SK-N-SH treated with all-trans-retinoic acid at 6 μM for 48 hours (cell line): ENCODE measurements at regions not wholly inside any gene's neighbourhood (a gene's known extent, or its start where the extent isn't known, plus 50 kb on each side); places are given as distances from the start of the nearest gene placed in this dataset.

Source experiments
- ATAC-seq: fragments of 200-7000 bp; cut with Tn5 transposase; 3 replicates; pipeline ENCODE4 v1.9.1; 2020; ENCODE audit warnings: mild to moderate bottlenecking, moderate library complexity
- ARNTL ChIP-seq: fragments of 450-650 bp; formaldehyde crosslinking; IDR thresholded peaks from 2 replicates; pipeline ENCODE4 v1.5.0; 2020; ENCODE audit warnings: low read depth, mild to moderate bottlenecking, moderate library complexity, borderline replicate concordance
- BACH2 ChIP-seq: fragments of 250-450 bp; sonication (Bioruptor Pico); IDR thresholded peaks from 2 replicates; pipeline ENCODE4 v1.9.0; 2021; ENCODE audit warnings: mild to moderate bottlenecking, borderline replicate concordance
- CSDC2 ChIP-seq: fragments of 250-450 bp; sonication (Bioruptor Pico); IDR thresholded peaks from 2 replicates; pipeline ENCODE4 v1.5.0; 2020; ENCODE audit warnings: mild to moderate bottlenecking, moderate library complexity
- GLIS3 ChIP-seq: fragments of 250-450 bp; sonication (Bioruptor Pico); IDR thresholded peaks from 2 replicates; pipeline ENCODE4 v1.5.0; 2020; ENCODE audit warnings: mild to moderate bottlenecking, moderate library complexity
- ISL1 ChIP-seq: fragments of 250-450 bp; sonication (Bioruptor Pico); IDR thresholded peaks from 2 replicates; pipeline ENCODE4 v2.1.2; 2022; ENCODE audit warnings: mild to moderate bottlenecking, moderate library complexity
- OSR1 ChIP-seq: fragments of 250-450 bp; sonication (Bioruptor Pico); IDR thresholded peaks from 2 replicates; pipeline ENCODE4 v1.8.0; 2022; ENCODE audit warnings: moderate library complexity, mild to moderate bottlenecking, inconsistent platforms
- PPARA ChIP-seq: fragments of 250-450 bp; sonication (Bioruptor Pico); IDR thresholded peaks from 2 replicates; pipeline ENCODE4 v1.5.0; 2020; ENCODE audit warnings: mild to moderate bottlenecking, borderline replicate concordance
- RARB ChIP-seq: fragments of 250-450 bp; sonication (Bioruptor Pico); IDR thresholded peaks from 2 replicates; pipeline ENCODE4 v1.8.0; 2021; ENCODE audit warnings: mild to moderate bottlenecking, moderate library complexity
- SNAI2 ChIP-seq: fragments of 250-450 bp; sonication (Bioruptor Pico); IDR thresholded peaks from 2 replicates; pipeline ENCODE4 v1.5.0; 2020; ENCODE audit warnings: mild to moderate bottlenecking, moderate library complexity
- TCF4 ChIP-seq: fragments of 250-450 bp; sonication (Bioruptor Pico); IDR thresholded peaks from 2 replicates; pipeline ENCODE4 v1.8.0; 2021; ENCODE audit warnings: mild to moderate bottlenecking, moderate library complexity, borderline replicate concordance
- TOX ChIP-seq: fragments of 250-450 bp; sonication (Bioruptor Pico); IDR thresholded peaks from 2 replicates; pipeline ENCODE4 v1.8.0; 2021; ENCODE audit warnings: mild to moderate bottlenecking, moderate library complexity, borderline replicate concordance
- ZC3H10 ChIP-seq: fragments of 250-450 bp; sonication (Bioruptor Pico); IDR thresholded peaks from 2 replicates; pipeline ENCODE4 v1.5.1; 2021; ENCODE audit warnings: mild to moderate bottlenecking, moderate library complexity
- ZFP3 ChIP-seq: fragments of 250-450 bp; sonication (Bioruptor Pico); IDR thresholded peaks from 2 replicates; pipeline ENCODE4 v1.5.0; 2020; ENCODE audit warnings: mild to moderate bottlenecking, moderate library complexity
- ZFP30 ChIP-seq: fragments of 450-650 bp; formaldehyde crosslinking; IDR thresholded peaks from 2 replicates; pipeline ENCODE4 v1.5.0; 2022; ENCODE audit warnings: mild to moderate bottlenecking, moderate library complexity
- ZNF565 ChIP-seq: fragments of 450-650 bp; formaldehyde crosslinking; conservative IDR thresholded peaks from 2 replicates; pipeline ENCODE4 v1.5.0; 2020; ENCODE audit warnings: low read depth, mild to moderate bottlenecking, moderate library complexity
- ZNF70 ChIP-seq: fragments of 450-650 bp; formaldehyde crosslinking; IDR thresholded peaks from 2 replicates; pipeline ENCODE4 v1.5.0; 2020; ENCODE audit warnings: mild to moderate bottlenecking, moderate library complexity
- ZNF8 ChIP-seq: fragments of 450-650 bp; formaldehyde crosslinking; IDR thresholded peaks from 2 replicates; pipeline ENCODE4 v1.5.0; 2020; ENCODE audit warnings: mild to moderate bottlenecking, moderate library complexity
- TF ChIP-seq, protein P1 (sequence below): fragments of 250-450 bp; sonication (Bioruptor Pico); IDR thresholded peaks from 2 replicates; pipeline ENCODE4 v1.5.1; 2021; ENCODE audit warnings: mild to moderate bottlenecking, moderate library complexity
- TF ChIP-seq, protein P2 (sequence below): fragments of 250-450 bp; sonication (Bioruptor Pico); IDR thresholded peaks from 2 replicates; pipeline ENCODE4 v1.5.1; 2020; ENCODE audit warnings: low read depth, mild to moderate bottlenecking, moderate library complexity
- TF ChIP-seq, protein P3 (sequence below): fragments of 250-450 bp; sonication (Bioruptor Pico); IDR thresholded peaks from 2 replicates; pipeline ENCODE4 v1.5.0; 2020; ENCODE audit warnings: mild to moderate bottlenecking, moderate library complexity
- TF ChIP-seq, protein P4 (sequence below): fragments of 250-450 bp; sonication (Bioruptor Pico); IDR thresholded peaks from 2 replicates; pipeline ENCODE4 v1.8.0; 2020; ENCODE audit warnings: mild to moderate bottlenecking, moderate library complexity, borderline replicate concordance

DNA sequence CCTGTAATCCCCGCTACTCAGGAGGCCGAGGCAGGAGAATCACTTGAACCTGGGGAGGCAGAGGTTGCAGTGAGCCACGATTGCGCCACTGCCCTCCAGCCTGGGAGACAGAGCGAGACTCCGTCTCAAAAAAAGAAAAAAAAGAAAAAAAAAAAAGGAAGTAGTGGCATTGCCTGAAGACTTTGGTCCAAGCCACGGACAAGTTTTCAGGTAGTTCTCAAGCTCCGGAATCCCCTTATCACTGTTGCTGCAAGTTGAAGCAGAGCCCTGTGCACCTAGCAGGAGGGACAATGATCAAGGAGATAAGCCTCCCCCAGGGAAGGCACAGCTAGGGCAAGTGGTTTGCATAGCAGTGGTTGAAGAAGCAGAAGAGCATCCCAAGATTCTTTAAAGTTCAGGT lies 97.6 kb downstream of the MEX3B start (continued):
- TF ChIP-seq, protein P1, sequence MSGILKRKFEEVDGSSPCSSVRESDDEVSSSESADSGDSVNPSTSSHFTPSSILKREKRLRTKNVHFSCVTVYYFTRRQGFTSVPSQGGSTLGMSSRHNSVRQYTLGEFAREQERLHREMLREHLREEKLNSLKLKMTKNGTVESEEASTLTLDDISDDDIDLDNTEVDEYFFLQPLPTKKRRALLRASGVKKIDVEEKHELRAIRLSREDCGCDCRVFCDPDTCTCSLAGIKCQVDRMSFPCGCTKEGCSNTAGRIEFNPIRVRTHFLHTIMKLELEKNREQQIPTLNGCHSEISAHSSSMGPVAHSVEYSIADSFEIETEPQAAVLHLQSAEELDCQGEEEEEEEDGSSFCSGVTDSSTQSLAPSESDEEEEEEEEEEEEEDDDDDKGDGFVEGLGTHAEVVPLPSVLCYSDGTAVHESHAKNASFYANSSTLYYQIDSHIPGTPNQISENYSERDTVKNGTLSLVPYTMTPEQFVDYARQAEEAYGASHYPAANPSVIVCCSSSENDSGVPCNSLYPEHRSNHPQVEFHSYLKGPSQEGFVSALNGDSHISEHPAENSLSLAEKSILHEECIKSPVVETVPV (CRISPR knock-in tag), result no peak
- TF ChIP-seq, all 23 proteins: peak for 0

DNA sequence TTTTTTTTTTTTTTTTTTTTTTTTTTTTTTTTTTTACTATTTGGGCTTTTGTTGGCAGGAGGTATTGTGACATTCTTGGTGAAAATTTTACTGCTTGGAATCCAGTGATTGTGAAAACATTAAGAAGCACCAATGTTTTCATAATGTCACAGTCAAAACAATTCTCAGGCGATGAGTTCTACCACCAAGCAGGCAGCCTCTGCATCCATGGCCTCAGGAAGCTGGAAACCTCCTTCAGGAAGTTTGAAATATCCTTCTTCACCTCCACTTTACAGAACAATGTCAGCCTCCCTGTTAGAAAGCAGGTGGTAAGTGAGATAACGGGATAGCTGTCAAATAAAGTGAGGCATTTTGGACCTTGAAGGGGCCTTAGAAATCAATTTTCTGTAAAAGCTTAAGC lies 98.3 kb downstream of the MEX3B start:
- ATAC-seq, result no peak
- no peak for TF ChIP-seq PPARA

DNA sequence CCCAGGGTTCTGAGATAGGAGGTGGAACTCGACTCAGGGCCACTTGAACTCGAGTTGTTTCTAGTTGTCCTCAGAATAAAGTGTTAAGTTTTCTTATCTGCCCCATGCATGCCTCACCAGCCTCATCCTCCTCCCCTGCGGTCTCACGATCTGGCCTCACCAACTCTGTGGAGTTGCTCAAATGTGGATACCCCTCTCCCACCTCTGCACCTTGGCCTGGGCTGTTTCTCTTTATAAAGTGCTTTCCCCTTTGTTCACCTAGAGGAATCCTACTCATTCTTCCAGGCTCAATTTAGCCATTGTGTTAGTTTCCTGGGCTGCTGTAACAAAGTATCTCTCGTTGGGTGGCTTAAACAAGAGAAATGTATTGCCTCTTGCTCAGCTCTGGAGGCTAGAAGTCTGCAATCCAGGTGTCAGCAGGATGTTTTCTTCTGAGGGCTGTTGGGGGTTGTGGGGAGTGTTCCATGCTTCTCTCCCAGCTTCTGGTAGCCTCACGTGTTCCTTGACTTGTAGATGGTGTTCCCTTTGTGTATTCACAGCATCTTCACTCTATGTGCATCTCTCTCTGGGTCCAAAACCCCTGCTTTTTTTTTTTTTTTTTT lies 100.7 kb downstream of the MEX3B start:
- TF ChIP-seq, protein P1 (CRISPR knock-in tag), result no peak
- TF ChIP-seq ZNF70 (CRISPR knock-in tag), result no peak
- no peak for TF ChIP-seq ZNF565
- no peak for TF ChIP-seq ZFP30 (CRISPR knock-in tag)
- TF ChIP-seq SNAI2 (CRISPR knock-in tag), result no peak
- TF ChIP-seq TCF4 (CRISPR knock-in tag), result no peak
- no peak for TF ChIP-seq ISL1 (CRISPR knock-in tag)
- TF ChIP-seq CSDC2 (CRISPR knock-in tag), result no peak
- no peak for TF ChIP-seq BACH2
- TF ChIP-seq ZC3H10 (CRISPR knock-in tag), result no peak
- TF ChIP-seq, protein P2, sequence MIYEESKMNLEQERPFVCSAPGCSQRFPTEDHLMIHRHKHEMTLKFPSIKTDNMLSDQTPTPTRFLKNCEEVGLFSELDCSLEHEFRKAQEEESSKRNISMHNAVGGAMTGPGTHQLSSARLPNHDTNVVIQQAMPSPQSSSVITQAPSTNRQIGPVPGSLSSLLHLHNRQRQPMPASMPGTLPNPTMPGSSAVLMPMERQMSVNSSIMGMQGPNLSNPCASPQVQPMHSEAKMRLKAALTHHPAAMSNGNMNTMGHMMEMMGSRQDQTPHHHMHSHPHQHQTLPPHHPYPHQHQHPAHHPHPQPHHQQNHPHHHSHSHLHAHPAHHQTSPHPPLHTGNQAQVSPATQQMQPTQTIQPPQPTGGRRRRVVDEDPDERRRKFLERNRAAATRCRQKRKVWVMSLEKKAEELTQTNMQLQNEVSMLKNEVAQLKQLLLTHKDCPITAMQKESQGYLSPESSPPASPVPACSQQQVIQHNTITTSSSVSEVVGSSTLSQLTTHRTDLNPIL (CRISPR knock-in tag), result no peak
- no peak for TF ChIP-seq PPARA
- no peak for TF ChIP-seq OSR1 (CRISPR knock-in tag)
- TF ChIP-seq RARB (CRISPR knock-in tag), result no peak
- no peak for TF ChIP-seq GLIS3 (CRISPR knock-in tag)
- TF ChIP-seq, protein P3, sequence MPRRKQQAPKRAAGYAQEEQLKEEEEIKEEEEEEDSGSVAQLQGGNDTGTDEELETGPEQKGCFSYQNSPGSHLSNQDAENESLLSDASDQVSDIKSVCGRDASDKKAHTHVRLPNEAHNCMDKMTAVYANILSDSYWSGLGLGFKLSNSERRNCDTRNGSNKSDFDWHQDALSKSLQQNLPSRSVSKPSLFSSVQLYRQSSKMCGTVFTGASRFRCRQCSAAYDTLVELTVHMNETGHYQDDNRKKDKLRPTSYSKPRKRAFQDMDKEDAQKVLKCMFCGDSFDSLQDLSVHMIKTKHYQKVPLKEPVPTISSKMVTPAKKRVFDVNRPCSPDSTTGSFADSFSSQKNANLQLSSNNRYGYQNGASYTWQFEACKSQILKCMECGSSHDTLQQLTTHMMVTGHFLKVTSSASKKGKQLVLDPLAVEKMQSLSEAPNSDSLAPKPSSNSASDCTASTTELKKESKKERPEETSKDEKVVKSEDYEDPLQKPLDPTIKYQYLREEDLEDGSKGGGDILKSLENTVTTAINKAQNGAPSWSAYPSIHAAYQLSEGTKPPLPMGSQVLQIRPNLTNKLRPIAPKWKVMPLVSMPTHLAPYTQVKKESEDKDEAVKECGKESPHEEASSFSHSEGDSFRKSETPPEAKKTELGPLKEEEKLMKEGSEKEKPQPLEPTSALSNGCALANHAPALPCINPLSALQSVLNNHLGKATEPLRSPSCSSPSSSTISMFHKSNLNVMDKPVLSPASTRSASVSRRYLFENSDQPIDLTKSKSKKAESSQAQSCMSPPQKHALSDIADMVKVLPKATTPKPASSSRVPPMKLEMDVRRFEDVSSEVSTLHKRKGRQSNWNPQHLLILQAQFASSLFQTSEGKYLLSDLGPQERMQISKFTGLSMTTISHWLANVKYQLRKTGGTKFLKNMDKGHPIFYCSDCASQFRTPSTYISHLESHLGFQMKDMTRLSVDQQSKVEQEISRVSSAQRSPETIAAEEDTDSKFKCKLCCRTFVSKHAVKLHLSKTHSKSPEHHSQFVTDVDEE (CRISPR knock-in tag), result no peak
- no peak for ATAC-seq

DNA sequence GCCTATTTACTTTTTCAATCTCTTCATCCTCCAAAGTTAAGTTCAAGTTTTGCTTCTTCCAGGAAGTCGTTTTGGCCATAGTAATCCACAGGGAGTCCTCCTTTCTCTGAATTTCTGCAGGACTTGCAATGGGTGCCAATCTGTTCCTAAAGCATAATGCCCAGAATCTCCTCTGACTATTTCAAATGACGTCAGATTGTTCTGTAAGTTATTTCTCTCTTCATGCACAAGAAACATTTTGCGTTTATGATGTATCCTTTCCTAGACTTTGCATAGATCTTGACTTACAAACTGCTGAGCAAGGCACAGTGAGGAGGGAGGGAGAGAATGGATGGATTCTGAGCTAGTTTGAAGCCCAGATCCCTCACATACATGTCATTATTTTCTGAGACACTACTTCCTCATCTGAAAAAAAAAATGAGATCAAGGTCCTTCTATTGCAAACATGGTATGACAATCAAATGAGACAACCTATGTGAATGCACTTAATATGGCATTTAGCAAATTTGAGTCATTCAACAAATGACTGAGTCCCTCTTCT lies 103.1 kb downstream of the MEX3B start:
- no peak for ATAC-seq
- TF ChIP-seq TOX (CRISPR knock-in tag) (no peak), ARNTL (no peak), ZNF565 (no peak), ZFP30 (CRISPR knock-in tag) (no peak), PPARA (no peak)
- TF ChIP-seq, protein P2 (CRISPR knock-in tag), result no peak
- TF ChIP-seq, all 23 proteins: peak for 0

DNA sequence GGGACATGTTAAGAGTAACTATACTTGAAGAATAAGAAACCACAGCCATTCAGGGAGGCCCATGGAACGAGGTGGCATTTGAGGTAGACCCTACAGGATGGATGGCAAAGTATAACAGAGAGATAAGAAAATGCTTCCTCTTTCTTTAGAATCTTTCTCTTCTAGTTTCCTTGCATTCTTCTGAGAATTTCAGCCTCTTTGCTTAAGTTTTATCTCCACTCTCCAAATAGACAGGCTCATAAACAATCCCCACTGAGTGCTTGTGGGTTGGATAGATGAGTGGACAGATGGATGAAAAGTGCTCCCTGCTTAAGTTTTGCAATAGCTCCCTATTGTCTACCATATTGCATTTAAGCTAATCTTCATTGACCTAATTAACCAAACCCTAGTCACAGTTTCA lies 103.7 kb downstream of the MEX3B start:
- no peak for ATAC-seq
- TF ChIP-seq RARB (CRISPR knock-in tag) (no peak), GLIS3 (CRISPR knock-in tag) (no peak), OSR1 (CRISPR knock-in tag) (no peak), ZC3H10 (CRISPR knock-in tag) (no peak), ZFP3 (CRISPR knock-in tag) (no peak), ZFP30 (CRISPR knock-in tag) (no peak), PPARA (no peak), SNAI2 (CRISPR knock-in tag) (no peak), ZNF8 (CRISPR knock-in tag) (no peak), ZNF70 (CRISPR knock-in tag) (no peak)
- TF ChIP-seq, protein P3 (CRISPR knock-in tag), result no peak
- TF ChIP-seq, protein P4, sequence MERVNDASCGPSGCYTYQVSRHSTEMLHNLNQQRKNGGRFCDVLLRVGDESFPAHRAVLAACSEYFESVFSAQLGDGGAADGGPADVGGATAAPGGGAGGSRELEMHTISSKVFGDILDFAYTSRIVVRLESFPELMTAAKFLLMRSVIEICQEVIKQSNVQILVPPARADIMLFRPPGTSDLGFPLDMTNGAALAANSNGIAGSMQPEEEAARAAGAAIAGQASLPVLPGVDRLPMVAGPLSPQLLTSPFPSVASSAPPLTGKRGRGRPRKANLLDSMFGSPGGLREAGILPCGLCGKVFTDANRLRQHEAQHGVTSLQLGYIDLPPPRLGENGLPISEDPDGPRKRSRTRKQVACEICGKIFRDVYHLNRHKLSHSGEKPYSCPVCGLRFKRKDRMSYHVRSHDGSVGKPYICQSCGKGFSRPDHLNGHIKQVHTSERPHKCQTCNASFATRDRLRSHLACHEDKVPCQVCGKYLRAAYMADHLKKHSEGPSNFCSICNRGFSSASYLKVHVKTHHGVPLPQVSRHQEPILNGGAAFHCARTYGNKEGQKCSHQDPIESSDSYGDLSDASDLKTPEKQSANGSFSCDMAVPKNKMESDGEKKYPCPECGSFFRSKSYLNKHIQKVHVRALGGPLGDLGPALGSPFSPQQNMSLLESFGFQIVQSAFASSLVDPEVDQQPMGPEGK (CRISPR knock-in tag), result no peak
